ENCODE measurements at regions not wholly inside any gene's neighbourhood (a gene's known extent, or its start where the extent isn't known, plus 50 kb on each side); places are given as distances from the start of the nearest gene placed in this dataset.

DNA sequence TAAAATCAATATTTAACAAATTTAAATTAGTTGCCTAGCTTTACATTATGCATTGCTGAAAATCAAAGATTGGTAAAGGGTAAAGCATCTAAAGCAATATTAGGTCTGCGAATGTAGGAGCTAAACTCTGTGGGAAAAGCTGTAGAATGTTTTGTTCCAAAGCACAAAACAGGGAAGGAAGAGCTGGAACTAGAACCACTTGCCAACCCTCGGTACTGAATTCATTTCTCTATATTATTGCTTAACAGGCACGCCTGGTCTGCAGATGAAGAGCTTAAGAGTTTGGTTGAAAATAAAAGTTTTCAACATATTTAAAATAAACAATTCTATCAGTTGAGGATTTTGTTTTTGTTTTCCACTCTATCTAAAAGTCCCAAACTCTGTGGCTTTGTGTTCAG, 1252.8 kb upstream of the SEL1L start:
- TF ChIP-seq, protein P1, sequence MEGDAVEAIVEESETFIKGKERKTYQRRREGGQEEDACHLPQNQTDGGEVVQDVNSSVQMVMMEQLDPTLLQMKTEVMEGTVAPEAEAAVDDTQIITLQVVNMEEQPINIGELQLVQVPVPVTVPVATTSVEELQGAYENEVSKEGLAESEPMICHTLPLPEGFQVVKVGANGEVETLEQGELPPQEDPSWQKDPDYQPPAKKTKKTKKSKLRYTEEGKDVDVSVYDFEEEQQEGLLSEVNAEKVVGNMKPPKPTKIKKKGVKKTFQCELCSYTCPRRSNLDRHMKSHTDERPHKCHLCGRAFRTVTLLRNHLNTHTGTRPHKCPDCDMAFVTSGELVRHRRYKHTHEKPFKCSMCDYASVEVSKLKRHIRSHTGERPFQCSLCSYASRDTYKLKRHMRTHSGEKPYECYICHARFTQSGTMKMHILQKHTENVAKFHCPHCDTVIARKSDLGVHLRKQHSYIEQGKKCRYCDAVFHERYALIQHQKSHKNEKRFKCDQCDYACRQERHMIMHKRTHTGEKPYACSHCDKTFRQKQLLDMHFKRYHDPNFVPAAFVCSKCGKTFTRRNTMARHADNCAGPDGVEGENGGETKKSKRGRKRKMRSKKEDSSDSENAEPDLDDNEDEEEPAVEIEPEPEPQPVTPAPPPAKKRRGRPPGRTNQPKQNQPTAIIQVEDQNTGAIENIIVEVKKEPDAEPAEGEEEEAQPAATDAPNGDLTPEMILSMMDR (IDR thresholded peaks at IDR 0.05), result no peak
- no peak for TF ChIP-seq ZFX (IDR thresholded peaks at IDR 0.05; ENCODE audit: borderline replicate concordance)

Data from 22Rv1 (cell line).